ENCODE measurements at regions not wholly inside any gene's neighbourhood (a gene's known extent, or its start where the extent isn't known, plus 50 kb on each side); places are given as distances from the start of the nearest gene placed in this dataset.

- TF ChIP-seq POLR2AphosphoS5 (IDR thresholded peaks at IDR 0.05; ENCODE audit: low read depth, low read length) = no peak
- TF ChIP-seq POLR2A (IDR thresholded peaks at IDR 0.05; ENCODE audit: low read depth, low read length) = no peak
These were observed 74.9 kb upstream of the RFX3 start for GRCh38 chr9:3600672-3601071.
